Mesenchymal stem cell (in vitro differentiated cells and primary cell): ENCODE measurements at regions not wholly inside any gene's neighbourhood (a gene's known extent, or its start where the extent isn't known, plus 50 kb on each side); places are given as distances from the start of the nearest gene placed in this dataset.

Source experiments
- DNase-seq: peaks from one replicate; pipeline ENCODE4 v3.0.0-alpha.2; 2013
- H2AFZ ChIP-seq: one replicate; pipeline ENCODE4 v1.6.1; 2013; ENCODE audit warnings: low read depth, mild to moderate bottlenecking, control low read depth, inconsistent platforms, low read length, moderate library complexity
- H2AK5ac ChIP-seq: 2 replicates; pipeline ENCODE4 v1.6.1; 2013; ENCODE audit warnings: low read length, moderate library complexity, mild to moderate bottlenecking, inconsistent platforms; ENCODE audit not compliant: severe bottlenecking
- H2BK120ac ChIP-seq: one replicate; pipeline ENCODE4 v1.6.1; 2013; ENCODE audit warnings: low read depth, mild to moderate bottlenecking, inconsistent platforms, low read length, moderate library complexity
- H2BK12ac ChIP-seq, 2 experiments: one replicate each; pipeline ENCODE4 v1.6.1; 2013; ENCODE audit warnings: inconsistent platforms in 2 of 2, low read length in 2 of 2, mild to moderate bottlenecking in 2 of 2, moderate library complexity in 2 of 2, control low read depth in 1 of 2
- H2BK15ac ChIP-seq: one replicate; pipeline ENCODE4 v1.6.1; 2013; ENCODE audit warnings: mild to moderate bottlenecking, low read depth, inconsistent platforms; ENCODE audit not compliant: poor library complexity, severe bottlenecking
- H2BK5ac ChIP-seq: 2 replicates; pipeline ENCODE4 v1.6.1; 2013; ENCODE audit warnings: low read depth, mild to moderate bottlenecking, low read length, control low read depth, inconsistent platforms; ENCODE audit not compliant: poor library complexity, severe bottlenecking
- H3K14ac ChIP-seq, 2 experiments: one replicate each; pipeline ENCODE4 v1.6.1; 2013; ENCODE audit warnings: inconsistent platforms in 2 of 2, low read length in 2 of 2, control low read depth in 1 of 2, mild to moderate bottlenecking in 1 of 2, moderate library complexity in 1 of 2
- H3K18ac ChIP-seq, 2 experiments: one replicate each; pipeline ENCODE4 v1.6.1; 2013; ENCODE audit warnings: inconsistent platforms in 2 of 2, low read length in 2 of 2, control low read depth in 1 of 2, low read depth in 1 of 2, mild to moderate bottlenecking in 1 of 2
- H3K23ac ChIP-seq, 2 experiments: one replicate each; pipeline ENCODE4 v1.6.1; 2013; ENCODE audit warnings: inconsistent platforms in 2 of 2, low read length in 2 of 2, mild to moderate bottlenecking in 2 of 2, moderate library complexity in 2 of 2, control low read depth in 1 of 2
- H3K27ac ChIP-seq: 2 replicates; pipeline ENCODE4 v1.5.1; 2013; ENCODE audit warnings: mild to moderate bottlenecking, moderate library complexity, low read length, control low read depth, inconsistent platforms; ENCODE audit not compliant: poor library complexity, severe bottlenecking
- H3K27me3 ChIP-seq, 2 experiments: 2 replicates each; pipeline versions ENCODE4 v1.6.1 to v1.7.0; 2013; ENCODE audit warnings: low read length in 2 of 2, mild to moderate bottlenecking in 2 of 2, moderate library complexity in 2 of 2, control low read depth in 1 of 2, inconsistent platforms in 1 of 2; ENCODE audit not compliant: control insufficient read depth in 1 of 2, insufficient read depth in 1 of 2
- H3K36me3 ChIP-seq, 2 experiments: 2 replicates each; pipeline versions ENCODE4 v1.6.1 to v1.7.0; 2013; ENCODE audit warnings: low read length in 2 of 2, control low read depth in 1 of 2, inconsistent platforms in 1 of 2, low read depth in 1 of 2, mild to moderate bottlenecking in 1 of 2; ENCODE audit not compliant: insufficient read depth in 2 of 2, control insufficient read depth in 1 of 2
- H3K4ac ChIP-seq, 2 experiments: one replicate each; pipeline ENCODE4 v1.6.1; 2013; ENCODE audit warnings: inconsistent platforms in 2 of 2, low read length in 2 of 2, mild to moderate bottlenecking in 2 of 2, moderate library complexity in 2 of 2, control low read depth in 1 of 2, low read depth in 1 of 2
- H3K4me1 ChIP-seq: 2 replicates; pipeline ENCODE4 v1.6.1; 2013; ENCODE audit warnings: low read depth, low read length, control low read depth; ENCODE audit not compliant: control insufficient read depth, insufficient read depth
- H3K4me2 ChIP-seq: 2 replicates; pipeline ENCODE4 v1.6.1; 2013; ENCODE audit warnings: low read length, mild to moderate bottlenecking, inconsistent platforms; ENCODE audit not compliant: poor library complexity, severe bottlenecking
- H3K4me3 ChIP-seq, 2 experiments: 2 replicates each; pipeline versions ENCODE4 v1.5.1 to v1.7.0; 2013; ENCODE audit warnings: low read length in 2 of 2, mild to moderate bottlenecking in 2 of 2, control low read depth in 1 of 2, low read depth in 1 of 2; ENCODE audit not compliant: insufficient read depth in 1 of 2
- H3K79me1 ChIP-seq: replicated peaks from 2 replicates; pipeline ENCODE4 v1.6.1; 2013; ENCODE audit warnings: mild to moderate bottlenecking, control low read depth, low read length, inconsistent platforms; ENCODE audit not compliant: poor library complexity, severe bottlenecking
- H3K9ac ChIP-seq: 2 replicates; pipeline ENCODE4 v1.7.0; 2013; ENCODE audit warnings: mild to moderate bottlenecking, low read length, moderate library complexity
- H3K9me3 ChIP-seq: 2 replicates; pipeline ENCODE4 v1.7.0; 2013; ENCODE audit warnings: mild to moderate bottlenecking, low read length; ENCODE audit not compliant: control insufficient read depth
- H4K8ac ChIP-seq: one replicate; pipeline ENCODE4 v1.6.1; 2013; ENCODE audit warnings: inconsistent platforms, mild to moderate bottlenecking, low read length, moderate library complexity
- H4K91ac ChIP-seq: one replicate; pipeline ENCODE4 v1.6.1; 2013; ENCODE audit warnings: mild to moderate bottlenecking, low read length, inconsistent platforms
- WGBS: methylation state at CpG from one replicate; pipeline ENCODE4 v1.1.7; 2013; ENCODE audit warnings: mixed read lengths; 5-methylcytosine and 5-hydroxymethylcytosine counted together

DNA sequence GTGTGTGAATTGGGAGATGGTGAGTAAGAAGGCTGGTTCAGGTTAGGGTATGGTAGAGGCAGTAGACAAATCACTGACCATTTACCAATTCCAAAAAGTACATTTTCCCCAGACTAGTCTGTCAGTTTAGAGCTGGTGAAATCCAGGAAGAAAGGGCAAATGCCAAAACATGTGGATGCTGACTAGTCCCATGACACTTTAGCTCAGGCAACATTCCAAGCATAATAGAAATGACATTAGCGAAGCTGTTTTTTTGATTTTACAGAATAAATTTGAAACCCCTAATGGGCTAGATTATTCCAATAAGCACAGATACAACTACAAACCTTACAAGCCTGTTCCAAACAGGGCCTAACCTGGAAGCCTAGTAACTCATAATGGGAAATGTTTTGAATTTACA lies 884.2 kb downstream of the FLRT2 start:
- Histone ChIP-seq H2BK5ac (no peak overlapping the region), H3K23ac (no peak overlapping the region)
- 100% methylated on average over 1 of the region's 1 CpG for WGBS

DNA sequence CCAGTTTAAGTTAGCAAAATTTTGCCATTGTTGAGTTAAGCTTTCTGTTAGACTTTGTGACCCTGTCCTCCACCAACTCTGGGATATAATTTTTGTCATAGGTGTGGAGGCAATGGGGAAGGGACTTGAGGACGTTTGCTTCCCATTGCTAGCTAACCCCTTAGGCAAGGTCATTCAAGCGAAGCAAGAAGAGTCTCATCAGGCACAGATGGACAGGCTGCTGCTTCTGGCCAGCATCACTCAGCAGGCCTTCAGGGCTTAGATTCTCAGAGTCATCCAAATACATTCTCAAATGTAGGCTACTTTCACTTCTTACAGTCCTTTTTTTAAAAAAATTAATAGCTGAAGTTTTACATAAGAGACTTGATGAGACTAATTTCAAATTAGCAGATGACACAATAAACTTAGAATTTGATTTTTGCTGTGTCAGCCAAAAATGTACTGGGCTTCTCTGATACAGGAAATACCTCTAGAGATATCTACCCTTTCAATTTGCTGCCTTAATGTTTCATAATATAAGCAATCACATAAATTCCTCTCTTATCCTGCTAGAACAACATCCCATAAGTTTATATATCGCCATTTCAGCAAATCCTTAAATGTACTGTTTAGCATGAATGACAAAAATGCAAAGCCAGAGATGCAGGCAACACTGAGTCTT lies 875.2 kb downstream of the FLRT2 start:
- no peak overlapping the region for H2BK120ac ChIP-seq

More for the DNA sequence above, 884.2 kb downstream of the FLRT2 start:
- Histone ChIP-seq H3K79me1 (no peaks in the 10 kb centered on the region), H3K4me3 (no peak overlapping the region), H4K91ac (no peak overlapping the region), H3K27ac (no peak overlapping the region), H2BK120ac (no peak overlapping the region), H3K18ac (no peak overlapping the region), H2BK15ac (no peak overlapping the region), H3K27me3 (no peaks in the 10 kb centered on the region), H3K9ac (no peak overlapping the region), H3K4me1 (no peaks in the 10 kb centered on the region), H4K8ac (no peak overlapping the region), H3K36me3 (no peaks in the 10 kb centered on the region), H3K14ac (no peak overlapping the region), H3K4ac (no peak overlapping the region), H3K9me3 (no peaks in the 10 kb centered on the region), H2AK5ac (no peak overlapping the region), H2BK12ac (no peak overlapping the region), H2AFZ (no peak overlapping the region), H3K4me2 (no peak overlapping the region)
- DNase-seq, result no peak

DNA sequence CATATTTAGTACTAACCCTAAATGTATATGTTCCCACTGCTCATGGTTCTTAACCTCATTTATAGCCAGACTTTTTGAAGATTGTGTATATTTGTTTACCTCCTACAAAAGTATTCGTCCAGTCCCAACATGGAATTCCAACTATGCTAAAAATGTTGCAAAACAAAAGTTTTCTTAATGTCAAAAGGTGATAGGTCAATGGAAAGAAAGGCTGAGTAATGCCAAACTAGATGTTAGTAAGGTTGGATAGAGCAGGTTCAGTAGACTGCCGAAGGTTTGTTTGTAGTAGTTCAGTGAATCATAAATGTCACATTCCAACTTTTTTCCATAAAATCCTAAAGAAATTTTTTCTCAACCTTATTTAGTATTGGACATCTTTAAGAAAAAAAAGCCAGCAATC lies 874.5 kb downstream of the FLRT2 start:
- Histone ChIP-seq H2BK5ac (no peak overlapping the region), H3K27me3 (no peaks in the 10 kb centered on the region), H3K36me3 (no peaks in the 10 kb centered on the region), H4K91ac (no peak overlapping the region), H3K9me3 (no peaks in the 10 kb centered on the region), H2BK120ac (no peak overlapping the region), H3K14ac (no peak overlapping the region), H3K4ac (no peak overlapping the region), H2AFZ (no peak overlapping the region), H3K4me2 (no peak overlapping the region), H3K23ac (no peak overlapping the region), H3K9ac (no peak overlapping the region), H3K18ac (no peak overlapping the region), H3K4me3 (no peak overlapping the region), H2BK15ac (no peak overlapping the region), H2BK12ac (no peak overlapping the region), H3K4me1 (peaks cover 2% of the 10 kb centered on the region), H3K27ac (no peak overlapping the region), H3K79me1 (no peaks in the 10 kb centered on the region), H4K8ac (no peak overlapping the region), H2AK5ac (no peak overlapping the region)
- no CpG with 5 or more reads among the region's 2 CpGs for WGBS
- no peak for DNase-seq

More for the DNA sequence above, 875.2 kb downstream of the FLRT2 start:
- Histone ChIP-seq H2BK5ac (no peak overlapping the region), H3K23ac (no peak overlapping the region), H3K9me3 (no peaks in the 10 kb centered on the region), H3K4me3 (no peak overlapping the region), H3K4ac (no peak overlapping the region), H3K27ac (no peak overlapping the region), H4K8ac (peak overlapping the region; percentile 70), H3K4me1 (peaks cover 2% of the 10 kb centered on the region), H3K9ac (no peak overlapping the region), H2BK15ac (no peak overlapping the region), H3K14ac (no peak overlapping the region), H2AFZ (no peak overlapping the region), H3K79me1 (no peaks in the 10 kb centered on the region), H4K91ac (no peak overlapping the region), H3K4me2 (no peak overlapping the region), H2AK5ac (no peak overlapping the region), H3K36me3 (no peaks in the 10 kb centered on the region), H3K27me3 (no peaks in the 10 kb centered on the region), H3K18ac (peak overlapping the region; percentile 52 to 64), H2BK12ac (no peak overlapping the region)
- 72% methylated on average over 3 of the region's 3 CpGs for WGBS
- peak; percentile 18 for DNase-seq

DNA sequence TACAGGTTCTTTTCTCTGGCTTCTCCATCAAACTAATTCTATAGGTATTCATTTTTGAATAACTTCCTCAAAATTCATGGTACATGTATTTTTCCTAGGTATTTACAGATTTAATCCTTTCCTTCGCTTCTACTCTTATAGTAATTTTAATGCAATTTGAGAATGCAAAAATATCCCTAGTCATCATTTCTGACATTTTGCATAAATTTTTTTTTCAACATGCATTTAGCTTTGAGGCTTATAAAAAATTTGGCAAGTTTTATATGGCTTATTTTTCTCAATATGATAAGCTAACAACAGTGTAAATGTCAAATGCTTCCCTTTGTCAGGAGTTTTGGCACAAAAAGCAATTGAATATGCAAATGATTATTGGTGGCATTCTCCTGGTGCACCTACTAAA lies 872.6 kb downstream of the FLRT2 start:
- Histone ChIP-seq H3K23ac (no peak overlapping the region), H2BK5ac (no peak overlapping the region), H3K79me1 (no peaks in the 10 kb centered on the region), H3K36me3 (no peaks in the 10 kb centered on the region), H4K91ac (no peak overlapping the region), H3K9ac (no peak overlapping the region), H4K8ac (no peak overlapping the region), H3K4me3 (no peak overlapping the region), H2AFZ (no peak overlapping the region), H2BK15ac (no peak overlapping the region), H3K4me2 (no peak overlapping the region), H2AK5ac (no peak overlapping the region), H3K4ac (no peak overlapping the region), H3K18ac (no peak overlapping the region), H3K27me3 (no peaks in the 10 kb centered on the region), H3K4me1 (peaks cover 2% of the 10 kb centered on the region), H3K14ac (no peak overlapping the region), H2BK12ac (no peak overlapping the region), H2BK120ac (no peak overlapping the region), H3K27ac (no peak overlapping the region), H3K9me3 (no peaks in the 10 kb centered on the region)
- no peak for DNase-seq
- no CpG with 5 or more reads among the region's 1 CpG for WGBS
